WTC11 (cell line): ENCODE measurements at regions not wholly inside any gene's neighbourhood (a gene's known extent, or its start where the extent isn't known, plus 50 kb on each side); places are given as distances from the start of the nearest gene placed in this dataset.

Source experiments
- CTCF ChIP-seq: fragments of 200-600 bp; IDR thresholded peaks from 2 replicates; pipeline ENCODE4 v1.8.0; 2022; ENCODE audit warnings: antibody characterized with exemption
- ESRRA ChIP-seq: sonication (generic); formaldehyde crosslinking; IDR thresholded peaks from 2 replicates; pipeline ENCODE4 v1.8.1; 2022; ENCODE audit warnings: mild to moderate bottlenecking, missing genetic modification reagents, borderline replicate concordance
- FOXJ3 ChIP-seq: sonication (generic); formaldehyde crosslinking; IDR thresholded peaks from 2 replicates; pipeline ENCODE4 v1.9.0; 2021; ENCODE audit warnings: missing genetic modification reagents, mild to moderate bottlenecking, borderline replicate concordance
- FOXK1 ChIP-seq: sonication (generic); formaldehyde crosslinking; IDR thresholded peaks from 2 replicates; pipeline ENCODE4 v1.8.0; 2022; ENCODE audit warnings: mild to moderate bottlenecking, moderate library complexity, missing genetic modification reagents
- MAX ChIP-seq: sonication (generic); formaldehyde crosslinking; IDR thresholded peaks from 2 replicates; pipeline ENCODE4 v1.8.0; 2022; ENCODE audit warnings: mild to moderate bottlenecking, missing genetic modification reagents
- MXD4 ChIP-seq: fragments of 250-450 bp; sonication (Bioruptor Pico); IDR thresholded peaks from 2 replicates; pipeline ENCODE4 v1.8.0; 2021; ENCODE audit warnings: mild to moderate bottlenecking, moderate library complexity, borderline replicate concordance
- RORB ChIP-seq: fragments of 250-450 bp; sonication (Bioruptor Pico); IDR thresholded peaks from 2 replicates; pipeline ENCODE4 v1.9.0; 2021; ENCODE audit warnings: mild to moderate bottlenecking
- USF1 ChIP-seq: sonication (generic); formaldehyde crosslinking; IDR thresholded peaks from 2 replicates; pipeline ENCODE4 v1.8.0; 2022; ENCODE audit warnings: mild to moderate bottlenecking, missing genetic modification reagents
- ZNF512 ChIP-seq: sonication (generic); formaldehyde crosslinking; IDR thresholded peaks from 2 replicates; pipeline ENCODE4 v1.8.1; 2022; ENCODE audit warnings: missing genetic modification reagents, borderline replicate concordance

GRCh38 chr6:84399003-84399402, 171.6 kb upstream of the CEP162 start:
- TF ChIP-seq FOXK1 (CRISPR knock-in tag) = no peak
- no peak for TF ChIP-seq USF1 (CRISPR knock-in tag)
- no peak for TF ChIP-seq CTCF
- no peak for TF ChIP-seq FOXJ3 (CRISPR knock-in tag)
- no peak for TF ChIP-seq MXD4 (CRISPR knock-in tag)
- TF ChIP-seq MAX = no peak
- TF ChIP-seq ESRRA = no peak
- TF ChIP-seq ZNF512 (CRISPR knock-in tag) = no peak
- TF ChIP-seq RORB (CRISPR knock-in tag) = no peak
